HCT116 (cell line): ENCODE measurements at regions not wholly inside any gene's neighbourhood (a gene's known extent, or its start where the extent isn't known, plus 50 kb on each side); places are given as distances from the start of the nearest gene placed in this dataset.

Experiments used
- CTCF ChIP-seq, 3 experiments: fragments of 200-600 bp in 1 of 3; sonication (generic) in 1 of 3; IDR thresholded peaks in 2 of 3; conservative IDR thresholded peaks in 1 of 3; 2 replicates each; pipeline ENCODE4 v1.5.1; 2012 to 2017; ENCODE audit warnings: low read depth in 2 of 3, low read length in 2 of 3, antibody characterized with exemption in 1 of 3, borderline replicate concordance in 1 of 3, control low read depth in 1 of 3, mild to moderate bottlenecking in 1 of 3, mixed read lengths in 1 of 3, mixed run types in 1 of 3, moderate library complexity in 1 of 3; ENCODE audit not compliant: insufficient read depth in 1 of 3
- REST ChIP-seq: IDR thresholded peaks from 2 replicates; pipeline ENCODE4 v1.6.1; 2012; ENCODE audit warnings: low read depth
- ZBTB33 ChIP-seq: IDR thresholded peaks from 2 replicates; pipeline ENCODE4 v1.6.1; 2011; ENCODE audit warnings: mild to moderate bottlenecking, low read length, moderate library complexity; ENCODE audit not compliant: insufficient replicate concordance; ENCODE audit errors: extremely low read depth

- TF ChIP-seq CTCF (IDR thresholded peaks at IDR 0.05 in 2 of 3, conservative IDR thresholded peaks at IDR 0.05 in 1 of 3; ENCODE audit: borderline replicate concordance in 1 of 3, insufficient read depth in 1 of 3, low read depth in 2 of 3, low read length in 2 of 3) (no peak), REST (no peak), ZBTB33 (no peak)
Observed at GRCh38 chr4:60729194-60729593, 470.9 kb upstream of the ADGRL3 start.
